A673 (cell line): ENCODE measurements at regions not wholly inside any gene's neighbourhood (a gene's known extent, or its start where the extent isn't known, plus 50 kb on each side); places are given as distances from the start of the nearest gene placed in this dataset.

ENCODE experiments used
- EZH2 ChIP-seq: fragments of 200-600 bp; sonication (generic); IDR thresholded peaks from 2 replicates; pipeline ENCODE4 v1.6.1; 2017; ENCODE audit warnings: borderline replicate concordance, low read depth, mild to moderate bottlenecking, mixed read lengths, antibody characterized with exemption, low read length; ENCODE audit not compliant: poor library complexity, severe bottlenecking
- TF ChIP-seq, protein P1 (sequence below): fragments of 300-800, 200-600 bp; sonication (generic); conservative IDR thresholded peaks from 2 replicates; pipeline ENCODE4 v1.5.1; 2017; ENCODE audit warnings: low read depth, mild to moderate bottlenecking, antibody characterized with exemption, low read length, moderate library complexity, mixed read lengths

DNA sequence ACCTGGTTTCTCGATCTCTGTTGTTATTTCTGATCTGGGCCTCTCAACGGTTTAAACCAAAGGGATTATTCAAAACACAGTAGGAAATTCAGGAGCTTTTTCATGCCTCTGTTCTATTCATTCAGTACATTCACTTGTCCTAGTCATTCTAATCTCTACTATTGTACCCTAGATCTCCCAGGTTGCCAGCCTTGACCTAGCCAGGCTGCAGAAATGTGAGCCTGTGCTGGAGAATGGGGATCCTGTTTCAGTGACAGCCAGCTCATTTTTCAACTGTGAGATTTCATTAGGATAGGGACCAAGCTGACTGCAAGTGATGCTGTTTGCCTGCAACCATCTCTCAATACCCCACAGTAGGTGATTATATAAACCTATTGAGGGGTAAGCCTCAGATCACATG is 186.2 kb downstream of the CMPK2 start:
- TF ChIP-seq, protein P1, sequence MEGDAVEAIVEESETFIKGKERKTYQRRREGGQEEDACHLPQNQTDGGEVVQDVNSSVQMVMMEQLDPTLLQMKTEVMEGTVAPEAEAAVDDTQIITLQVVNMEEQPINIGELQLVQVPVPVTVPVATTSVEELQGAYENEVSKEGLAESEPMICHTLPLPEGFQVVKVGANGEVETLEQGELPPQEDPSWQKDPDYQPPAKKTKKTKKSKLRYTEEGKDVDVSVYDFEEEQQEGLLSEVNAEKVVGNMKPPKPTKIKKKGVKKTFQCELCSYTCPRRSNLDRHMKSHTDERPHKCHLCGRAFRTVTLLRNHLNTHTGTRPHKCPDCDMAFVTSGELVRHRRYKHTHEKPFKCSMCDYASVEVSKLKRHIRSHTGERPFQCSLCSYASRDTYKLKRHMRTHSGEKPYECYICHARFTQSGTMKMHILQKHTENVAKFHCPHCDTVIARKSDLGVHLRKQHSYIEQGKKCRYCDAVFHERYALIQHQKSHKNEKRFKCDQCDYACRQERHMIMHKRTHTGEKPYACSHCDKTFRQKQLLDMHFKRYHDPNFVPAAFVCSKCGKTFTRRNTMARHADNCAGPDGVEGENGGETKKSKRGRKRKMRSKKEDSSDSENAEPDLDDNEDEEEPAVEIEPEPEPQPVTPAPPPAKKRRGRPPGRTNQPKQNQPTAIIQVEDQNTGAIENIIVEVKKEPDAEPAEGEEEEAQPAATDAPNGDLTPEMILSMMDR, result no peak
- TF ChIP-seq EZH2, result no peak
